ENCODE measurements at regions not wholly inside any gene's neighbourhood (a gene's known extent, or its start where the extent isn't known, plus 50 kb on each side); places are given as distances from the start of the nearest gene placed in this dataset.

DNA sequence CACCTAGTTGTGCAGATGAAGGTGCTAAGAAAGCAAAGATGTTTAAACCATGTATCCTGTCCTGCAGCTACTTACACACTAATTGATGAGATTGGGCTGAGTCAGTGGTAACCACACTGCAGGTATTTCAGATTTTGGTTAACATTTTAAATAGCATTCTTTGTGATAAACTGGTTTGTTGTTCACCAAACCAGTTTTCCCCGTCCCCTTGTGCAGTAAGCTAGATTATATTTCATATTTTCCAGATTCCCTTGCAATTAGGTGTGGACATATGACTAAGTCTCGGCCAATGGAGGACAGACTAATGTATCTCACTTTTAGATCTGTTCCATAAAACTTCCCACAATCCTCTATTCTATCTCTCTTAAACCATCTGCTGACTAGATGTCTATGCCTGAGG, 320.4 kb downstream of the RWDD3 start:
- intact Hi-C loops (cut with micrococcal nuclease; ENCODE audit: unreplicated experiment) (no loop called here), in situ Hi-C loops (cut with HindIII; ENCODE audit: extremely low pct_ligation_motif_present, low pct_unique_long_range_greater_than_20kb) (no loop called here)
- peaks cover 19% of the 10 kb centered on the region; the same call in 1 of the 2 replicates for H3K9me3 ChIP-seq (ENCODE audit: low read length)
- no peak overlapping the region for H3K27ac ChIP-seq (ENCODE audit: extremely low read length, insufficient read depth, low read length)
- no peak overlapping the region for H2AFZ ChIP-seq (ENCODE audit: low read length)
- no peak for ATAC-seq
- no peak for DNase-seq (ENCODE audit: low spot score)
- ChIA-PET POLR2A (no interaction called here), CTCF (ENCODE audit: low intra/inter-chr PET ratio, low total read pairs) (no interaction called here)
- no peak overlapping the region for H3K9ac ChIP-seq (ENCODE audit: insufficient read depth, low read depth, low read length)
- H3K79me2 ChIP-seq (ENCODE audit: insufficient read depth, low read length), result no peaks in the 10 kb centered on the region
- no peaks in the 10 kb centered on the region for H3K4me1 ChIP-seq (ENCODE audit: insufficient read depth, low read length)
- no peaks in the 10 kb centered on the region for H3K36me3 ChIP-seq (replicated peaks in 1 of 2; ENCODE audit: control insufficient read depth in 1 of 2, insufficient read depth in 2 of 2, low read length in 2 of 2)
- TF ChIP-seq THAP11 (CRISPR knock-in tag; IDR thresholded peaks at IDR 0.05) (no peak), NFIB (CRISPR knock-in tag; IDR thresholded peaks at IDR 0.05; ENCODE audit: borderline replicate concordance) (no peak), ZNF678 (CRISPR knock-in tag; IDR thresholded peaks at IDR 0.05) (no peak)
- BruUV-seq (replicated peaks), result no TSS peak
- H3K27me3 ChIP-seq (ENCODE audit: control insufficient read depth in 1 of 2, insufficient read depth in 2 of 2, low read length in 2 of 2), result no peaks in the 10 kb centered on the region
- H3K4me3 ChIP-seq (replicated peaks in 1 of 3; ENCODE audit: insufficient read depth in 1 of 3, low read depth in 2 of 3, low read length in 3 of 3), result no peak overlapping the region
- no peaks in the 10 kb centered on the region for H4K20me1 ChIP-seq (ENCODE audit: insufficient read depth, low read length)
- no peak overlapping the region for H3K4me2 ChIP-seq (ENCODE audit: low read depth, low read length)
- 0% methylated on average over 2 of the region's 2 CpGs for WGBS (ENCODE audit: low lambda C conversion rate)
- no peak for FAIRE-seq

GRCh38 chr1:95558791-95559190, 324.8 kb downstream of the RWDD3 start:
- Histone ChIP-seq H2AFZ (ENCODE audit: low read length) (no peak overlapping the region), H3K4me1 (ENCODE audit: insufficient read depth, low read length) (no peaks in the 10 kb centered on the region), H3K9ac (ENCODE audit: insufficient read depth, low read depth, low read length) (no peak overlapping the region), H3K9me3 (ENCODE audit: low read length) (peaks cover 19% of the 10 kb centered on the region; the same call in 1 of the 2 replicates), H4K20me1 (ENCODE audit: insufficient read depth, low read length) (no peaks in the 10 kb centered on the region), H3K36me3 (replicated peaks in 1 of 2; ENCODE audit: control insufficient read depth in 1 of 2, insufficient read depth in 2 of 2, low read length in 2 of 2) (no peaks in the 10 kb centered on the region), H3K4me2 (ENCODE audit: low read depth, low read length) (no peak overlapping the region), H3K4me3 (replicated peaks in 1 of 3; ENCODE audit: insufficient read depth in 1 of 3, low read depth in 2 of 3, low read length in 3 of 3) (no peak overlapping the region), H3K27me3 (ENCODE audit: control insufficient read depth in 1 of 2, insufficient read depth in 2 of 2, low read length in 2 of 2) (no peaks in the 10 kb centered on the region), H3K79me2 (ENCODE audit: insufficient read depth, low read length) (no peaks in the 10 kb centered on the region), H3K27ac (ENCODE audit: extremely low read length, insufficient read depth, low read length) (no peak overlapping the region)
- WGBS (ENCODE audit: low lambda C conversion rate), result 94% methylated on average over 1 of the region's 1 CpG
- intact Hi-C loops (cut with micrococcal nuclease; ENCODE audit: unreplicated experiment) (no loop called here), in situ Hi-C loops (cut with HindIII; ENCODE audit: extremely low pct_ligation_motif_present, low pct_unique_long_range_greater_than_20kb) (no loop called here)
- CTCF ChIA-PET (ENCODE audit: low intra/inter-chr PET ratio, low total read pairs), result no interaction called here
- no peak for ATAC-seq
- no peak for FAIRE-seq
- POLR2A ChIA-PET, result no interaction called here
- no peak for DNase-seq (ENCODE audit: low spot score)
- BruUV-seq (replicated peaks), result no TSS peak
- TF ChIP-seq SOX6 (IDR thresholded peaks at IDR 0.05) (no peak), SOX6 (CRISPR knock-in tag; IDR thresholded peaks at IDR 0.05) (no peak), ZNF275 (CRISPR knock-in tag; IDR thresholded peaks at IDR 0.05; ENCODE audit: borderline replicate concordance) (no peak), ARHGAP35 (CRISPR knock-in tag; IDR thresholded peaks at IDR 0.05; ENCODE audit: borderline replicate concordance) (no peak), ZNF501 (CRISPR knock-in tag; IDR thresholded peaks at IDR 0.05) (no peak), ZC3H13 (CRISPR knock-in tag; IDR thresholded peaks at IDR 0.05) (no peak), PLRG1 (conservative IDR thresholded peaks at IDR 0.05) (no peak)
- TF ChIP-seq, protein P1, sequence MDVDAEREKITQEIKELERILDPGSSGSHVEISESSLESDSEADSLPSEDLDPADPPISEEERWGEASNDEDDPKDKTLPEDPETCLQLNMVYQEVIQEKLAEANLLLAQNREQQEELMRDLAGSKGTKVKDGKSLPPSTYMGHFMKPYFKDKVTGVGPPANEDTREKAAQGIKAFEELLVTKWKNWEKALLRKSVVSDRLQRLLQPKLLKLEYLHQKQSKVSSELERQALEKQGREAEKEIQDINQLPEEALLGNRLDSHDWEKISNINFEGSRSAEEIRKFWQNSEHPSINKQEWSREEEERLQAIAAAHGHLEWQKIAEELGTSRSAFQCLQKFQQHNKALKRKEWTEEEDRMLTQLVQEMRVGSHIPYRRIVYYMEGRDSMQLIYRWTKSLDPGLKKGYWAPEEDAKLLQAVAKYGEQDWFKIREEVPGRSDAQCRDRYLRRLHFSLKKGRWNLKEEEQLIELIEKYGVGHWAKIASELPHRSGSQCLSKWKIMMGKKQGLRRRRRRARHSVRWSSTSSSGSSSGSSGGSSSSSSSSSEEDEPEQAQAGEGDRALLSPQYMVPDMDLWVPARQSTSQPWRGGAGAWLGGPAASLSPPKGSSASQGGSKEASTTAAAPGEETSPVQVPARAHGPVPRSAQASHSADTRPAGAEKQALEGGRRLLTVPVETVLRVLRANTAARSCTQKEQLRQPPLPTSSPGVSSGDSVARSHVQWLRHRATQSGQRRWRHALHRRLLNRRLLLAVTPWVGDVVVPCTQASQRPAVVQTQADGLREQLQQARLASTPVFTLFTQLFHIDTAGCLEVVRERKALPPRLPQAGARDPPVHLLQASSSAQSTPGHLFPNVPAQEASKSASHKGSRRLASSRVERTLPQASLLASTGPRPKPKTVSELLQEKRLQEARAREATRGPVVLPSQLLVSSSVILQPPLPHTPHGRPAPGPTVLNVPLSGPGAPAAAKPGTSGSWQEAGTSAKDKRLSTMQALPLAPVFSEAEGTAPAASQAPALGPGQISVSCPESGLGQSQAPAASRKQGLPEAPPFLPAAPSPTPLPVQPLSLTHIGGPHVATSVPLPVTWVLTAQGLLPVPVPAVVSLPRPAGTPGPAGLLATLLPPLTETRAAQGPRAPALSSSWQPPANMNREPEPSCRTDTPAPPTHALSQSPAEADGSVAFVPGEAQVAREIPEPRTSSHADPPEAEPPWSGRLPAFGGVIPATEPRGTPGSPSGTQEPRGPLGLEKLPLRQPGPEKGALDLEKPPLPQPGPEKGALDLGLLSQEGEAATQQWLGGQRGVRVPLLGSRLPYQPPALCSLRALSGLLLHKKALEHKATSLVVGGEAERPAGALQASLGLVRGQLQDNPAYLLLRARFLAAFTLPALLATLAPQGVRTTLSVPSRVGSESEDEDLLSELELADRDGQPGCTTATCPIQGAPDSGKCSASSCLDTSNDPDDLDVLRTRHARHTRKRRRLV (CRISPR knock-in tag; IDR thresholded peaks at IDR 0.05), result no peak
